ENCODE measurements at regions not wholly inside any gene's neighbourhood (a gene's known extent, or its start where the extent isn't known, plus 50 kb on each side); places are given as distances from the start of the nearest gene placed in this dataset.

DNA sequence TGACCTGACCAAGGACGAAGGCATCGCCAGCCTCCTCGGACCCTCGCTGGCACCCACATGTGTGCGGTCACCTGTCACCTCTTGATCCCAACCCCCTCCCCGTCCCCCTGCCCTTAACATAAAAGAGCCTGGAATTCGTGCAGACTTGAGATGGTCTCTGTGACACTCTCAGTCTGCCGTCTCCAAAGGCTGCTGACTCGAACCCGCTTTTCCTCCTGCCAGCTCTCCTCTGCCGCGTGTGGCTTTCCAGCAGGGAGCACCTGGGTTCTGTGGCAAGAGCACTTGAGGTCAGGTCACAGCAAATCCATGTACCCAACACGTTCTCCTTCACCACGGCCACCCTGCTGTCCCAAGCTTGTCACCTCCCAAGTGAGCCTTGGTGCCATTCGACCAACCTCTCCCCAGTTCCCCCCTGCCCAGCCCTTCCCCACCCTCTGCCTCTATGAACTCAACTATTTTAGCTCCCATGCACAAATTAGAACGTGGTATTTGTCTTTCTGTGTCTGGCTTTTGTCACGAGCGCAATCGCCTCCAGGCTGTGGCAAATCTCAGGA, 207.6 kb downstream of the BRD1 start:
- TF ChIP-seq, protein P1, sequence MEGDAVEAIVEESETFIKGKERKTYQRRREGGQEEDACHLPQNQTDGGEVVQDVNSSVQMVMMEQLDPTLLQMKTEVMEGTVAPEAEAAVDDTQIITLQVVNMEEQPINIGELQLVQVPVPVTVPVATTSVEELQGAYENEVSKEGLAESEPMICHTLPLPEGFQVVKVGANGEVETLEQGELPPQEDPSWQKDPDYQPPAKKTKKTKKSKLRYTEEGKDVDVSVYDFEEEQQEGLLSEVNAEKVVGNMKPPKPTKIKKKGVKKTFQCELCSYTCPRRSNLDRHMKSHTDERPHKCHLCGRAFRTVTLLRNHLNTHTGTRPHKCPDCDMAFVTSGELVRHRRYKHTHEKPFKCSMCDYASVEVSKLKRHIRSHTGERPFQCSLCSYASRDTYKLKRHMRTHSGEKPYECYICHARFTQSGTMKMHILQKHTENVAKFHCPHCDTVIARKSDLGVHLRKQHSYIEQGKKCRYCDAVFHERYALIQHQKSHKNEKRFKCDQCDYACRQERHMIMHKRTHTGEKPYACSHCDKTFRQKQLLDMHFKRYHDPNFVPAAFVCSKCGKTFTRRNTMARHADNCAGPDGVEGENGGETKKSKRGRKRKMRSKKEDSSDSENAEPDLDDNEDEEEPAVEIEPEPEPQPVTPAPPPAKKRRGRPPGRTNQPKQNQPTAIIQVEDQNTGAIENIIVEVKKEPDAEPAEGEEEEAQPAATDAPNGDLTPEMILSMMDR (IDR thresholded peaks at IDR 0.05), result no peak
- no peak for TF ChIP-seq POLR2A (IDR thresholded peaks at IDR 0.05)

All from heart left ventricle (tissue), 13 donors.